Astrocyte of the cerebellum (primary cell): ENCODE measurements at regions not wholly inside any gene's neighbourhood (a gene's known extent, or its start where the extent isn't known, plus 50 kb on each side); places are given as distances from the start of the nearest gene placed in this dataset.

Source experiments
- DNase-seq: peaks from one replicate; pipeline ENCODE4 v3.0.0-alpha.2; 2011; ENCODE audit warnings: low read depth
- H3K4me3 ChIP-seq: 2 replicates; pipeline ENCODE4 v1.5.1; 2011; ENCODE audit warnings: mild to moderate bottlenecking, low read depth, low read length, moderate library complexity
- in situ Hi-C: cut with HindIII; loops from 2 replicates; pipeline ENCODE4 v1.10.0; 2017; ENCODE audit warnings: low sequenced_read_pairs
- TF ChIP-seq, protein P1 (sequence below): IDR thresholded peaks from 2 replicates; pipeline ENCODE4 v1.5.1; 2012; ENCODE audit warnings: low read length, low read depth, moderate library complexity, mild to moderate bottlenecking; ENCODE audit errors: missing control alignments

DNA sequence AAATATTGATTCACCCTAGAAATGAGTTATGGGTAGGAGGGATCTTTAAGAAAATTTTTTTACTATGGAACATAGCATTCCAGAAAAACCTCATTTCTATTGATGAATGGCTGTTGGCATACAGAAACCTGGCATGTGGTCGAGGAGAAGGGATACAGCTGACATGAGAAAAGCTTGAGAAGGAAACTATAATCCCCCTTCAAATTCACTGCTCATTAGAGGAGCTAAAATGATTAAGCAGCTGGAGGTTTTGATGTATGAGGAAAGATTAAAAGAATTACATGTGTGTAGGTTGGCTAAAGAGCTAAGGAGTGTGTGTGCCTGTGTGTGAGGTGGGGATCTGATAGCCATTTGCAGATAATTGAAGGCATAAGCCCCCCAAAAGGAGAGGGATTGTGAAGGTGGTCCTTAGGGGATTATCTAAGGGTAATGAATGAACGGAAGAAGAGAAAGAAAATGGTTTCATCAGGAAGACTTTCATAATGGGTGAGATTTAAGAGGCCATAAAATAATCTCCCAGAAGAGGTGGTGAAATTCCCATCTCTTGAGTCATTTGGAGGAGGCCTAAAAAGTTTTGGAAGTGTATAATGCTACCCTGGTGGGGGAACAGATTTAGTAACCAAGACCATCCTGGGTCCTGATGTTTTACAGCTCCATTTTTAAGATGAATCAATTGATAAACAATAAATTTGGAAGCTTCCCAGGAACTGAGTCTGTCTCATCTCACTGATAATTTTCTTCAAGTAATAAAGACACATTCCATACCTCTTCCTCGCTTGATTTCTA, 272.0 kb upstream of the HAND2 start:
- TF ChIP-seq, protein P1, sequence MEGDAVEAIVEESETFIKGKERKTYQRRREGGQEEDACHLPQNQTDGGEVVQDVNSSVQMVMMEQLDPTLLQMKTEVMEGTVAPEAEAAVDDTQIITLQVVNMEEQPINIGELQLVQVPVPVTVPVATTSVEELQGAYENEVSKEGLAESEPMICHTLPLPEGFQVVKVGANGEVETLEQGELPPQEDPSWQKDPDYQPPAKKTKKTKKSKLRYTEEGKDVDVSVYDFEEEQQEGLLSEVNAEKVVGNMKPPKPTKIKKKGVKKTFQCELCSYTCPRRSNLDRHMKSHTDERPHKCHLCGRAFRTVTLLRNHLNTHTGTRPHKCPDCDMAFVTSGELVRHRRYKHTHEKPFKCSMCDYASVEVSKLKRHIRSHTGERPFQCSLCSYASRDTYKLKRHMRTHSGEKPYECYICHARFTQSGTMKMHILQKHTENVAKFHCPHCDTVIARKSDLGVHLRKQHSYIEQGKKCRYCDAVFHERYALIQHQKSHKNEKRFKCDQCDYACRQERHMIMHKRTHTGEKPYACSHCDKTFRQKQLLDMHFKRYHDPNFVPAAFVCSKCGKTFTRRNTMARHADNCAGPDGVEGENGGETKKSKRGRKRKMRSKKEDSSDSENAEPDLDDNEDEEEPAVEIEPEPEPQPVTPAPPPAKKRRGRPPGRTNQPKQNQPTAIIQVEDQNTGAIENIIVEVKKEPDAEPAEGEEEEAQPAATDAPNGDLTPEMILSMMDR, result no peak
- H3K4me3 ChIP-seq, result no peak overlapping the region
- in situ Hi-C loops, result no loop called here
- no peak for DNase-seq

- DNase-seq, result no peak
- TF ChIP-seq, protein P1, result no peak
- in situ Hi-C loops, result no loop called here
- H3K4me3 ChIP-seq, result no peak overlapping the region
These were observed 271.3 kb upstream of the HAND2 start for GRCh38 chr4:173801361-173801760.

DNA sequence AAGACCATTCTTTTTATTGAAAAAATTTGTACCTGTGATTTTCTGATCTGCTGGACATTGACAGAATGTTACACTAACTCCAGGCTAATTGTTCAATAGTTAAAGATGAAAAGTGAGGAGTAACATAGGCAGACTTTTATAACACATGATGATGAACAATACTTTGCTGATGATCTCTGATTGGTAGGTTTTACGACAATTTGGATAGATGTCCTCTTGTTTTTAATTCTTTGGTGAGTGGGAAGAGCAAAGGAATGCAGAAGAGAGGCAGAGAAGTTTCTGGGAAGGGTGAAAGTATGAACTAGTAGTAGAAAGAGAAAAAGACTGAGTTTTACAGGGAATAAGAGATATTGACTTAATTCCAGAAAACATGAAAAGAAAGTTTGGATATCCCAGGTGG, 267.3 kb upstream of the HAND2 start:
- no peak for DNase-seq
- TF ChIP-seq, protein P1, result no peak
- in situ Hi-C loops, result no loop called here

GRCh38 chr4:173794662-173795061, 264.6 kb upstream of the HAND2 start:
- TF ChIP-seq, protein P1, result no peak
- no peak overlapping the region for H3K4me3 ChIP-seq
- in situ Hi-C loops, result no loop called here
- DNase-seq, result no peak

More for the DNA sequence above, 267.3 kb upstream of the HAND2 start:
- H3K4me3 ChIP-seq, result no peak overlapping the region

GRCh38 chr4:173793937-173794510, 264.0 kb upstream of the HAND2 start:
- no peak for DNase-seq
- TF ChIP-seq, protein P1, result no peak
- in situ Hi-C loops, result no loop called here
- no peak overlapping the region for H3K4me3 ChIP-seq

- in situ Hi-C loops, result no loop called here
- no peak for DNase-seq
- no peak overlapping the region for H3K4me3 ChIP-seq
- TF ChIP-seq, protein P1, result no peak
These were observed 252.6 kb upstream of the HAND2 start for GRCh38 chr4:173782660-173783059.
